ENCODE measurements at regions not wholly inside any gene's neighbourhood (a gene's known extent, or its start where the extent isn't known, plus 50 kb on each side); places are given as distances from the start of the nearest gene placed in this dataset.

GRCh38 chr2:19488009-19488691, 129.7 kb upstream of the OSR1 start:
- no peak for DNase-seq
- H3K27ac ChIP-seq (ENCODE audit: low read length), result no peak overlapping the region
- H3K4me3 ChIP-seq (ENCODE audit: low read length), result no peak overlapping the region

DNA sequence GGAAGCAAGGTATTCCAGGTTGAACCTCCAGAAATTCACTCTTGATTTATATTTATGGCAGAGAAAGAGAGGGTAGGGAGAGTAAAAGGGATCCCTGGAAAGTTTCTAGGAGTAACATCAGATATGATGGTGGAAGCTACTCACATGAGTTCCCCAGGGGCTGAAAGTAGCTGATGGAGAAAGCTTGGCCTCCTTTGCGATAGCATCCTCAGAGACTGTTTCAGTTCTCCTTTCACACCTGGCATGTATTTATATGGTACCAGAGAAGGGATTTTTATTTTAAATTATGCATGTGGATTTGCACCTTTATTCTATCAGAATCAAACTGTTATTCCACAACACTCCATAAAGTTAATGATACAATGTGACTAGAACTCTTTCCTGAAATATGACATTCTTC, 126.3 kb upstream of the OSR1 start:
- H3K27me3 ChIP-seq (ENCODE audit: control insufficient read depth, insufficient read depth), result no peaks in the 10 kb centered on the region
- ATAC-seq (no peak), DNase-seq (no peak)
- WGBS, result 100% methylated on average over 1 of the region's 1 CpG
- no peaks in the 10 kb centered on the region for H3K4me1 ChIP-seq (ENCODE audit: control insufficient read depth, insufficient read depth, low read length)
- intact Hi-C loops (cut with DNase I), result no loop called here
- no peak overlapping the region for H3K27ac ChIP-seq (ENCODE audit: low read length)
- H3K9me3 ChIP-seq (ENCODE audit: control insufficient read depth, low read length), result no peaks in the 10 kb centered on the region
- no peak overlapping the region for H3K4me3 ChIP-seq (ENCODE audit: low read length)

More at GRCh38 chr2:19488009-19488691, 129.7 kb upstream of the OSR1 start:
- intact Hi-C loops (cut with DNase I), result no loop called here
- ATAC-seq, result no peak
- 86% methylated on average over 4 of the region's 4 CpGs for WGBS
- no peaks in the 10 kb centered on the region for H3K9me3 ChIP-seq (ENCODE audit: control insufficient read depth, low read length)
- H3K27me3 ChIP-seq (ENCODE audit: control insufficient read depth, insufficient read depth), result no peaks in the 10 kb centered on the region
- no peaks in the 10 kb centered on the region for H3K4me1 ChIP-seq (ENCODE audit: control insufficient read depth, insufficient read depth, low read length)

- Histone ChIP-seq H3K27ac (ENCODE audit: low read length) (no peak overlapping the region), H3K27me3 (ENCODE audit: control insufficient read depth, insufficient read depth) (no peaks in the 10 kb centered on the region), H3K4me1 (ENCODE audit: control insufficient read depth, insufficient read depth, low read length) (no peaks in the 10 kb centered on the region), H3K4me3 (ENCODE audit: low read length) (no peak overlapping the region), H3K9me3 (ENCODE audit: control insufficient read depth, low read length) (no peaks in the 10 kb centered on the region)
- intact Hi-C loops (cut with DNase I), result no loop called here
- WGBS, result 59% methylated on average over 5 of the region's 5 CpGs
- no peak for ATAC-seq
- peak in 1 of 3 donors; percentile 30 for DNase-seq
These were observed 122.2 kb upstream of the OSR1 start for GRCh38 chr2:19480673-19481072.

DNA sequence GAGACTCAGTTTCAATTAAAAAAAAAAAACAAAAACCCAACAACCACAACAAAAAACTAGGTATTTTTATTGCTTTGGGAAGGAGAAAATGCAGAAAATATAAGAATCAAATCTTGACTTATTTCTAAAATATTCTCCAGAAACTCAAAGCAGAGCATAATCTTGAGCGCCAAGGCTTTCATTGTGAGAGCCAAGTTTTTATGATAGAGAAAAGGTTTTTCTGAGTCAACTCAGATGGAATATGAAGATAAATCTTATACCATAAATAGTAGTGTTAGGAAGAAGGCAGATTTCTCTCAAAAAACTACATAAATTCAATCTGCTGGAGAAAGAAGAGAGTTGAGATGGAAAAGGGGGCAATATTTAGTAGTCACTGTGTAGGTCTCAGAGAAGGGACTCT, 121.2 kb upstream of the OSR1 start:
- ATAC-seq (no peak), DNase-seq (no peak)
- no peaks in the 10 kb centered on the region for H3K9me3 ChIP-seq (ENCODE audit: control insufficient read depth, low read length)
- no peak overlapping the region for H3K27ac ChIP-seq (ENCODE audit: low read length)
- H3K27me3 ChIP-seq (ENCODE audit: control insufficient read depth, insufficient read depth), result no peaks in the 10 kb centered on the region
- WGBS, result 89% methylated on average over 1 of the region's 1 CpG
- no peaks in the 10 kb centered on the region for H3K4me1 ChIP-seq (ENCODE audit: control insufficient read depth, insufficient read depth, low read length)
- intact Hi-C loops (cut with DNase I), result no loop called here
- no peak overlapping the region for H3K4me3 ChIP-seq (ENCODE audit: low read length)

DNA sequence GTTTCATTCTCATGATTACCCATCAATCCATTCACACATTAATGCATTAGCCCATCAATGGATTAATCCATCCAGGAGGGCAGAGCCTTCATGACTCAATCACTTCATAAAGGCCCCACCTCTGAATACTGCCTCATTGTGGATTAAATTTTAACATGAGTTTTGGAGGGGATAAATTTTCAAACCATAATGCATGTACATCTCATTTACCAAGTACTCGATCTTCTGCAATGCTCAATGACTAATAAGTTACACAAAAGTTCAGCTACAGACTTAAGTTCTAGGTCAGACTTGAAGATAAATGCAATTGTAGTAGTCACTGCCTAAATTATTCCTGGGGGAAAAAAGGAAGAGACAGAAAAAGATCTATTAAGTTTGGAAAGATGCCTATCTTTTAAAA, 120.0 kb upstream of the OSR1 start:
- H3K9me3 ChIP-seq (ENCODE audit: control insufficient read depth, low read length), result no peaks in the 10 kb centered on the region
- H3K27me3 ChIP-seq (ENCODE audit: control insufficient read depth, insufficient read depth), result no peaks in the 10 kb centered on the region
- intact Hi-C loops (cut with DNase I), result no loop called here
- H3K27ac ChIP-seq (ENCODE audit: low read length), result no peak overlapping the region
- H3K4me1 ChIP-seq (ENCODE audit: control insufficient read depth, insufficient read depth, low read length), result no peaks in the 10 kb centered on the region
- H3K4me3 ChIP-seq (ENCODE audit: low read length), result no peak overlapping the region
- ATAC-seq (no peak), DNase-seq (no peak)
- WGBS, result 82% methylated on average over 1 of the region's 1 CpG

DNA sequence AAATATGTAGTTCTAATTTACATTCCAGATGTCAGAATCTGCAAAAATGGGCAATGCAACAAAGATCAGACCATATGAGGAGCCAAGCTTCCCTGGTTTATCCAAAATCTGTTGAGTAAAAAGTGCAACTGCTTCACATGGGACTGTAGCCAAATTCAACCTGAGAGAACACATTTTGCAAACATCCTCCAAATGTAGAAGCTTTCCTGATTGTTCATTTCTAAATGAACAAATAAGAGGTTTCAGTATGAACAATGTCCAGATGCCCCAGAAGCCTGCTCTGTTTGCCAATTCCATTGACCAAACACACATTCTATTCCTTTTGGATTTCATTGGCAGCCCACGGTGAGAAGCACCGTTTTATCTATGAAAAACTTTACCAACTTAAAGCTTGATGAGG, 117.9 kb upstream of the OSR1 start:
- no peak overlapping the region for H3K27ac ChIP-seq (ENCODE audit: low read length)
- no peaks in the 10 kb centered on the region for H3K27me3 ChIP-seq (ENCODE audit: control insufficient read depth, insufficient read depth)
- intact Hi-C loops (cut with DNase I), result no loop called here
- no peaks in the 10 kb centered on the region for H3K4me1 ChIP-seq (ENCODE audit: control insufficient read depth, insufficient read depth, low read length)
- no peaks in the 10 kb centered on the region for H3K9me3 ChIP-seq (ENCODE audit: control insufficient read depth, low read length)
- ATAC-seq (no peak), DNase-seq (no peak)
- 79% methylated on average over 2 of the region's 2 CpGs for WGBS
- H3K4me3 ChIP-seq (ENCODE audit: low read length), result no peak overlapping the region

GRCh38 chr2:19474128-19474527, 115.7 kb upstream of the OSR1 start:
- Histone ChIP-seq H3K27me3 (ENCODE audit: control insufficient read depth, insufficient read depth) (no peaks in the 10 kb centered on the region), H3K27ac (ENCODE audit: low read length) (no peak overlapping the region), H3K9me3 (ENCODE audit: control insufficient read depth, low read length) (no peaks in the 10 kb centered on the region), H3K4me3 (ENCODE audit: low read length) (no peak overlapping the region), H3K4me1 (ENCODE audit: control insufficient read depth, insufficient read depth, low read length) (no peaks in the 10 kb centered on the region)
- WGBS, result 76% methylated on average over 8 of the region's 8 CpGs
- DNase-seq, result no peak
- no peak for ATAC-seq
- intact Hi-C loops (cut with DNase I), result no loop called here

- DNase-seq, result no peak
- intact Hi-C loops (cut with DNase I), result no loop called here
- 62% methylated on average over 6 of the region's 6 CpGs for WGBS
These were observed 114.9 kb upstream of the OSR1 start for GRCh38 chr2:19473350-19473749.

GRCh38 chr2:19472391-19472978, 114.1 kb upstream of the OSR1 start:
- no peak for DNase-seq
- no peak overlapping the region for H3K27ac ChIP-seq (ENCODE audit: low read length)
- WGBS, result 86% methylated on average over 4 of the region's 4 CpGs
- H3K4me1 ChIP-seq (ENCODE audit: control insufficient read depth, insufficient read depth, low read length), result no peaks in the 10 kb centered on the region
- no peaks in the 10 kb centered on the region for H3K9me3 ChIP-seq (ENCODE audit: control insufficient read depth, low read length)
- no peak for ATAC-seq
- no peak overlapping the region for H3K4me3 ChIP-seq (ENCODE audit: low read length)
- intact Hi-C loops (cut with DNase I), result no loop called here
- H3K27me3 ChIP-seq (ENCODE audit: control insufficient read depth, insufficient read depth), result no peaks in the 10 kb centered on the region

More at GRCh38 chr2:19473350-19473749, 114.9 kb upstream of the OSR1 start:
- Histone ChIP-seq H3K4me1 (ENCODE audit: control insufficient read depth, insufficient read depth, low read length) (no peaks in the 10 kb centered on the region), H3K27me3 (ENCODE audit: control insufficient read depth, insufficient read depth) (no peaks in the 10 kb centered on the region), H3K27ac (ENCODE audit: low read length) (no peak overlapping the region), H3K9me3 (ENCODE audit: control insufficient read depth, low read length) (no peaks in the 10 kb centered on the region), H3K4me3 (ENCODE audit: low read length) (no peak overlapping the region)
- no peak for ATAC-seq

DNA sequence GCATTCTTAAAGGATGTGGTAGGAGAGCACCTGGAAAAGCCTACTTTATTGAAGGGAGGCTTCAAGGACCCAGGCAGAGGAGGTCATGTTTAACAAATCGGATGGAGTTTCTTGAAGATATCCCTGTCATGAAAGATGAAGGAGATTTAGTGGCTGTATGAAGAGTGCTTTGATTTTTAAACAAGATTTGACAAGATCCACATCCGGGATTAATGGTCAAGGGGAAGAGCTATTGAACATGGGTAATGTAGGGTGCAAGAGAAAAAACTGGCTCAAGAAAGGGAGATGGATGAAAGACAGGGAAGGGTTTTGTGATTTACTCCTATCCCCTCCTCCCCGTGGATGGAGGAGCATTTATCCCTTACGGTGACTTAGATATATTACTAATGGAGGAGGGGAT, 113.1 kb upstream of the OSR1 start:
- H3K4me3 ChIP-seq (ENCODE audit: low read length), result no peak overlapping the region
- no peak overlapping the region for H3K27ac ChIP-seq (ENCODE audit: low read length)
- DNase-seq (no peak), ATAC-seq (no peak)
- no peaks in the 10 kb centered on the region for H3K27me3 ChIP-seq (ENCODE audit: control insufficient read depth, insufficient read depth)
- intact Hi-C loops (cut with DNase I), result no loop called here
- 93% methylated on average over 4 of the region's 4 CpGs for WGBS
- no peaks in the 10 kb centered on the region for H3K4me1 ChIP-seq (ENCODE audit: control insufficient read depth, insufficient read depth, low read length)
- no peaks in the 10 kb centered on the region for H3K9me3 ChIP-seq (ENCODE audit: control insufficient read depth, low read length)

DNA sequence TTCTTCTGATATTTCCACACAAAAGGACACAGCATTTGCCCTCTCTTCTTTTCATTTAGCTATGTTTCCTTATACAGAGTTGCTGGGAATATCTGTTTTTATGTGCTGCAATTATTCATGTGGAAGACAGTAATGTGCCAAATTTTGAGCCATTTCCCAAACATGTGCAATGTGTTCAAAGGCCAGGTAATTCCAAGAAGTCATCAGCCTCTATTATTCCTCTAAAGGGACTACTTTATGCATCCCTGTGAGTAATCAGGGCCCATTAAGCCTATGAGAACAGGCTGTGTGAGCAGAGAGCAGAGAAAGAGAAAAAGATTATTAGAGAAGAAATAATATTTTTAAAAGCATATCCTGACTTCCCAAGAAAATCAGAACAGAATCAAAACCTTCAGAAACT, 107.6 kb upstream of the OSR1 start:
- no peak overlapping the region for H3K4me3 ChIP-seq (ENCODE audit: low read length)
- DNase-seq (no peak), ATAC-seq (no peak)
- H3K4me1 ChIP-seq (ENCODE audit: control insufficient read depth, insufficient read depth, low read length), result no peaks in the 10 kb centered on the region
- no peaks in the 10 kb centered on the region for H3K27me3 ChIP-seq (ENCODE audit: control insufficient read depth, insufficient read depth)
- H3K9me3 ChIP-seq (ENCODE audit: control insufficient read depth, low read length), result no peaks in the 10 kb centered on the region
- intact Hi-C loops (cut with DNase I), result no loop called here
- no peak overlapping the region for H3K27ac ChIP-seq (ENCODE audit: low read length)

GRCh38 chr2:19462256-19462645, 103.8 kb upstream of the OSR1 start:
- no peak overlapping the region for H3K4me3 ChIP-seq (ENCODE audit: low read length)
- H3K27ac ChIP-seq (ENCODE audit: low read length), result no peak overlapping the region
- intact Hi-C loops (cut with DNase I), result no loop called here
- H3K9me3 ChIP-seq (ENCODE audit: control insufficient read depth, low read length), result no peaks in the 10 kb centered on the region
- 71% methylated on average over 2 of the region's 2 CpGs for WGBS
- DNase-seq, result no peak
- no peaks in the 10 kb centered on the region for H3K4me1 ChIP-seq (ENCODE audit: control insufficient read depth, insufficient read depth, low read length)
- H3K27me3 ChIP-seq (ENCODE audit: control insufficient read depth, insufficient read depth), result no peaks in the 10 kb centered on the region
- ATAC-seq, result no peak

All from right cardiac atrium (tissue), 5 donors.